SKM-1 (cell line): ENCODE measurements at regions not wholly inside any gene's neighbourhood (a gene's known extent, or its start where the extent isn't known, plus 50 kb on each side); places are given as distances from the start of the nearest gene placed in this dataset.

Experiments
- DNase-seq: peaks from one replicate; lab custom pipeline; 2025; ENCODE audit not compliant: unreplicated experiment; lab: John Stamatoyannopoulos, UW

DNA sequence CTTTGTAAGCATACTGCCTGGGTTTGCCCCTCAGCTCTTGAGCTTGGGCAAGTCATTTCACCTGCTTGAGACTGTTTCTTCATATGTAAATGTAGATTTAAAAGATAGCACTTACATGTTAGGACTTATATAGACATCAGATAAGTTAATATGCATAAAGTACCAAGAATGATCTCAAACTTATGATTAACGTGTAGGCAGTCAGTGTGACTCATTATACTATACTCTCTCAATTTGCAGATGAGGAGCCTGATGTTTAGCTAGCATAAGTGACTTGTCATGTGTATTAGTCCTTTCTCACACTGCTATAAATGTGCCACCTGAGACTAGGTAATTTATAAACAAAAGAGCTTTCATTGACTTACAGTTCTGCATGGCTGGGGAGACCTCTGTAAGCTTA, 690.5 kb downstream of the KCNJ2 start:
- no peak for DNase-seq

DNA sequence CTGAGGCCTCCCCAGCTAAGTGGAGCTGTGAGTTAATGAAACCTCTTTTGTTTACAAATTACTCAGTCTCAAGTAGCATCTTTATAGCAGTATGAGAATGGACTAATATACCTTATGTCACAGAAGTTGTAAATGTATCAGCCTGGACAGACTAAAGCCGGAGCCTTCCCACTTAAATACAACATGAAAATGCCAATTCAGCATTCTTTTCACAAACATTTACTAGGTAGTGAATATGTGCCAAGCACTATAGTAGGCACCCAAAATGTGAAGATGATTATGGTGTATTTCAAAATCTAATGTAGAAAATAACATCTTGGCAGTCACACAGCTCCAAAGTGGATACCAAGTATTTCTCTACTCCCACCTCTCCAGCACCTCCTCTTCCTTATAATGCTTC, 693.0 kb downstream of the KCNJ2 start:
- DNase-seq = no peak

DNA sequence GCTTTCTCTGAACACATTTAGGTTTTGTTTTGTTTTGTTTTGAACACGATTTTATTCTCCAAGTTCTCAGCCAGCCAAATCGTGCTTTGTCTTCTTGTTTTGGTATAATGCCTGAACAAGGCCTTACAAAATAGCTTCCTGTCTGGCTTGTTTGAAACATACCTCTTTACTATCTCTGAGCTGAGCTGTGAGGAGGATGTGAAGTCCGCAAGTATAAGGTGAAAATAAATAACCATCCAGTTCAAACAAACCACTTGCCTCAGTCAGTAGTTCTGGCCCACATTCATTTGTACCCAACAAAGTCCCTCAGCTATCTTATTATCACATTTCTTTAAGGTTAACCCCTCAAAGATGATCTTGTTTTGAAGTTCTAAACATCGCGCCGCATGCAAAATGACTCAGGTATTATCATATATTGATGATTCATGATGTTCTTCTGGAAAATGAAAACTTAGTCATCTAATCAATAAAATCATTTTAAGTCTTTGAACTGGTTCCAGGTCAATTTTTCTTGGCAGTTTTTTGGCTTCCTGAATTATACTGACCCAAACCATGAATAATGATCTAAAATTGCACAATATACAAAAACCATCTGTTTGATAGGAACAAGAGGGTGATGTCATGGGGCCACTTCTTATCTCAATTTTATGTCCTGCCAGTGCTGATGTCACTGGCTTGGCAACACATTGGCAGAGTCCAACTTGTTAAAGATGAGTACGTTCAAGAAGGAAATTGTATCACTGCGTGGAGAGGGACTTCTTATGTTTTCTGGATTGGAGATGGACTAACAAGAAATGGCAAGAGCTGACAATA, 694.3 kb downstream of the KCNJ2 start:
- DNase-seq = no peak

GRCh38 chr17:70865993-70866804, 696.9 kb downstream of the KCNJ2 start:
- DNase-seq = no peak

GRCh38 chr17:70868149-70868548, 698.8 kb downstream of the KCNJ2 start:
- DNase-seq = no peak

DNA sequence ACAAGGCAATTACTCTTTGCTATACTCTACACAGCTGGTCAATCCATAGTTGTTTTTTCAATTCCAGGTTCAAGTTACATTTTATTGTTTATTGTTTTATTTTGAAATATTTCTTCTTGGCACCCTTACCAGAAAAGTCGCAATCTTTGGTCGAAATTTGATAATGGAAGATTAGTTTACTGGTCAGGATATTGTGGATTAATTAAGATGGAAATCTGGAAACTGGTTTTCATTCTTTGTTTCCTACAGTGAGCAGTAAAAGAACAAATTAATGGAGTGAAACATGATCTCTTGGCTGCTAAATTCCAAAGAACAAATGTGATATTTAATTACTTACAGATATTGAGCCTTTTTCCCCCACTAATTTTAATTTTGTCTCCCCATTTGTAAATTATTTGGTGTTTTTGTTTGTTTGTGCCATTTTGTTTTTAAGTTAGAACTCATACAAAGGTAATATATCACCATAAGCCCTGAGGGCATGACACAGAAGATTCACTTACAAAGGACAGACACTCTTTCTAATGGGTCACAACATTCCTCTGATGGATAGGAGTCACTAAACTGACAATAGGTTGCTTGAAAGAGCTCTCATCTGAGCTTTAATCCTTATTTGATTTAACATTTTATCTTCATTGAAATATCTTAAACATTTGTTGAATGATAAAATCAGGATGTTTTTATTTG, 700.2 kb downstream of the KCNJ2 start:
- no peak for DNase-seq

DNA sequence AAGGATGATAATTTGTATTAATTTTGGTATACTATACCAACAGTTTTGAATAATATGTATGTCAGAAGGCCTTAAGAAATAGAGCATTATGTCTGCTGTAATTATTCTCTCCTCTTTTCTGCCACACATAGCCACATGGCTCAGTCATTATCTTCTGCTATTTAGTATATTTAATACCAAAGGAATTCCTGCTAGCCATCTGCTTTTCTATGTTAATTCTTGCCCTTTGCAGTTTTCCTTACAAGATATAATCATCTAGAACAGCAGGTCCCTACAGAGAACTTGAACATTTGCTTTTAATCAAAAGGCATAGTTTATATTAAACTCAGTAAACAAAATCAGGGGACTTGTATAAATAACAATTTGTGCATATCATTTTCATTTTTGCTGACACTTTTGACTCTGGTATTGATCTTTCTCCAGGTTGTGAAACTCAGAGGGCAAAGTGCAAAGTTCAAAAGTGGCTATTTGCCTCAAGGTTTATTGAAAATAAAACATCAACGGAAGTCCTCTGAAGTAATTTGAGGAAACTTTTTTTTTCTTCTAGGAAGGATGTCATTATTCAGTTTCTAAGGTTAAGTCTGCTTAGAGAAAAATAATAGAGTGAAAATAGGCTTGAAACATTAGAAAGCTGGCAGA, 702.0 kb downstream of the KCNJ2 start:
- DNase-seq = no peak

GRCh38 chr17:70872103-70872502, 702.8 kb downstream of the KCNJ2 start:
- no peak for DNase-seq

GRCh38 chr17:70875729-70876310, 706.5 kb downstream of the KCNJ2 start:
- no peak for DNase-seq

DNA sequence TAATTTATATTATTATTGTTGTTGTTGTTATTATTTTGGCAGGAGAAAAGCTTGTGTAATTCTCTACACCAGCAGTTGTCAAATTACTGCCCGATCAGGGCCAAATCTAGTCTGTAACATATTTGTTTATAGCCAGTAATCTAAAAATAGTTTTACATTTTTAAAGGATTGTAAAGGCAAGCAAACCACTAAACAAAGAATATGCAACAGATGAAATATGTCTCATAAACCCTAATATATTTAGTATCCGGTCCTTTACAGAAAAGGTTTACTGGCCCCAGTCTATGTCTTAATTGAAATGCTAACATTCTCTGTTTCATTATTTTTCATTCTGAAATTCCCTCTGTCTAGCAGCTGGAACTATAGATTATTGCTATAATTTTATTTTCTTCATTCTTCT, 709.5 kb downstream of the KCNJ2 start:
- DNase-seq = no peak

DNA sequence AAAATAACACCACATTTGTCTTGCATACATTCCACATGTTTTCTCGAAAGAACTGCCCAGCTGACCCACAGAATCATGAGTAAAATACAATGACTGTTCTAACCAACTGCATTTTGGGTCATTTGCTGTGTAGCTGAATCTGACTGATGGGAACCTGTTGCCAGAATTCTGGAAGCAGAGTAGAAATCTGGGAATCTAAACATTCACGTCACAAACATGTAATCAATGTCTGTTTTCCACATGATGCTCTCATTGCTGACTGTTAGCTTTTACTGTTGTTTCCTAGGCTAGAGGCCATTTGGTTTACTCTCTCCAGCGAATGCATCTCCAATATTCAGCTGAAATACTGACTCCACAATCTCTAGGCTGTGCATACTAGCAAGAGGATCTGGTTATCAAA, 710.1 kb downstream of the KCNJ2 start:
- no peak for DNase-seq

DNA sequence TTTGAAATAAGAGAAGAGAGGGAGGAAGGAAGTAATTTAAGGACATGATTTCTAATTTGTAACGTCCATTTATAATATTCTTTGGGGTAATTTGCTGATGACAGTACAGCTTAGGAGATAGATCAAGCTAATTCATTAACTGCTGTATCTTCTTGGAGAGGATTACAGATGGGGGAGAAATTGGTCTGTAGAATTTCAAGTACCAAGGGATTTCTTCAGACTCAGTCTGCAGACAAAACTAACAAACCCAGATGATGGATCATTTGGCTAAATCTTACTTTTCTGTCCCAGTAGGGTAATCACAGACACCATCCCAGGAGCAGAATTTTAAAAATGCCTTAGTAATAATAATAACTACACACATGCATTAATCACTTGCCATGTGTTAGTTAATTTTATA, 711.8 kb downstream of the KCNJ2 start:
- no peak for DNase-seq

DNA sequence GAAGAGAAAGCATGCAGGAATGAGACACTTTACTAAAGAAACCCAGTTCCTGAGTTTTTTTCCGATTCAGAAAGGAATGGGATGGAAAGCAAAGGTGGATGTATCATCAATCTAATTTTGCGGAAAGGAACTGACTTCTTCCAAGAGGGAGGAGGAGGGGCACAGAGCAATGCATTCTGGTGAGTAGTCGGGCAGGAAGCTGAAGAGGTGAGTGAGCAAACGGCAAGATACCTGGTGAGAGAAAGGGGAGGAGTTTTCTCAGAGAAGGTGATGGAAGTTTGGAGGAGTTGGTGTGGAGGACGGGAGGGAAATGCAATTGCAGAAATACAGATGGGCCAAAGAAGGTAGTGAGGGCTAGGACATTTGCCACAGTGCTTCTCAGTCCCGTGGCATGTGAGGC, 713.2 kb downstream of the KCNJ2 start:
- no peak for DNase-seq

- DNase-seq = no peak
Measured at GRCh38 chr17:70886648-70887047, 717.3 kb downstream of the KCNJ2 start.

DNA sequence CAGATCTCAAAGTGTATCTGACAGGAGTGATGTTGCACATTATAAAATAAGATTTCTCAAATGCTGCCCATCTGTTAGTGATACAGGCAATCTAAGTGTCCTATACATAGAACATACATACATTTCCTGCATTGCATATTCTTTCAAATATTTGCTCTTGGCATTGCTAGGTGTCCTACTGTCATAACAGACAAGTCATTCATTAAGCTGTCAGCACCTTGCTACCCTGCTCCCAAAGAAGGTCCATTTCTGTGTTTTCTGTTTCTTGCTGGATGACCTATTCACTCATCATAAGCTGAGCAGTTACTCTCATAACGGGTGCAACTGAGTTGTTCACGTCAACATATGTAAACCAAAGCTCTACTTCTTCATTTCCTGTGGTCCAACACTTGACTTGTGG, 719.0 kb downstream of the KCNJ2 start:
- no peak for DNase-seq

- no peak for DNase-seq
Measured at GRCh38 chr17:70891306-70891705, 722.0 kb downstream of the KCNJ2 start.

GRCh38 chr17:70892527-70892926, 723.2 kb downstream of the KCNJ2 start:
- no peak for DNase-seq

- no peak for DNase-seq
Measured at GRCh38 chr17:70896843-70897242, 727.5 kb downstream of the KCNJ2 start.

- DNase-seq = no peak
Measured at GRCh38 chr17:70897446-70897845, 728.1 kb downstream of the KCNJ2 start.

GRCh38 chr17:70901870-70902269, 732.5 kb downstream of the KCNJ2 start:
- no peak for DNase-seq

DNA sequence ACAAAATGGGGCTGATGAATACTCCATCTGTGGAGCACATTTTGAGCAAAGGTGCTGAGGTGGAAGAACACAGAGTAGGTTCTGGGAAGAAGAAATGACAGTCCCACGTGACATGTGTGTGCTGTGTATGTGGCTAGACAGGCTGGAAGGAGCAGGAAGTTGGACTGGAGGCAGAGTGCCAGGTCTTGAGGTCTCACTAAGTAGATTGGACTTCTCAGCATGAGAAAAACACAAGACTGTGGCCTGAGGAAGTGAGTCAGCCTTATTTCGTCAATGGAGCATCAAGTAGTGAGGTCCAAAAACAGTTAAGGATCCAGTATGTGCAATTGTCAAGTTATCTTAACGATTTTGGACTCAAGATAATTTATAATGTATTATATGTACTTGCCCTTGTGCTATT, 736.5 kb downstream of the KCNJ2 start:
- peak; percentile 3 for DNase-seq
